SK-MEL-5 (cell line): ENCODE measurements at regions not wholly inside any gene's neighbourhood (a gene's known extent, or its start where the extent isn't known, plus 50 kb on each side); places are given as distances from the start of the nearest gene placed in this dataset.

Experiments
- DNase-seq: peaks from one replicate; pipeline ENCODE4 v3.0.0-alpha.2; 2016; ENCODE audit warnings: low read depth, low spot score
- in situ Hi-C: cut with HindIII; loops from 2 replicates; pipeline ENCODE4 v1.10.0; 2016; ENCODE audit warnings: low sequenced_read_pairs, high pct_unique_total_duplicates, low pct_unique_long_range_greater_than_20kb

DNA sequence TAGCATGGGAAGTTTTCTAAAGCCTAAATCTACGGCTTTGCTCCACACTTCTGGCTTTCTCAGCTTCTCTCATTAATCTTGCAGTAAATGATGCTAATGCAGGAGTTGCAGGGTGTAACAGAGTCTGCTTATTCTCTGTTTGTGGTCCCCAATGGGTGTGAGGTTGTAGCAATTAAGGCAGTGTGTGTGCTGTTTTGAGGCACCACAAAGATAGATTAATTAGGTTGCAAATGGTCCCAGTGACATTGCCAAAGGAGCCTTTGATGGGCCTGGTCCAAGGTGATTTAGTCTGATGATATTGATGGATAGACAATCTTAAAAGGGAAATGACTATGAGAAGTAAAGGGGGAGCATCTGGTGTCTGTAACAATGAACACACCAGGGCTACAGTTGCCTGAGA, 1313.7 kb upstream of the CDH8 start:
- in situ Hi-C loops, result no loop called here
- no peak for DNase-seq

DNA sequence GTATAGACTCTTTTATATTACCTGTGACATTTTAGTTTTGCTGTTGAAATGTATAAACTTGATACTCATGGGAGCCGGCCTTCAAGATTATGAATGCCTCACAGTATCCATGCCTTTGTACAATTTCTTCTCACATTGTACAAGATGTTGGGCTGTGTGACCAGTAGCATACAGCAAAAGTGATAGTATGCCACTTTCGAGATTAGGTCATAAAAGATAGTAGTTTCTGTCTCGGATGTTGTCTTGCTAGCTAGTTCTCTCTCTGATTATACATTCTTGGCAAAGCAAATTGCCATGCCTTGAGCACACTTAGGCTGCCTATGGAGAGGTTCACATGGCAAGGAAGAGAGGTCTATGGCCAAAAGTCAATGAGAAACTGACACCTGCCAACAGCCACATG, 1309.8 kb upstream of the CDH8 start:
- in situ Hi-C loops, result no loop called here
- DNase-seq, result no peak

DNA sequence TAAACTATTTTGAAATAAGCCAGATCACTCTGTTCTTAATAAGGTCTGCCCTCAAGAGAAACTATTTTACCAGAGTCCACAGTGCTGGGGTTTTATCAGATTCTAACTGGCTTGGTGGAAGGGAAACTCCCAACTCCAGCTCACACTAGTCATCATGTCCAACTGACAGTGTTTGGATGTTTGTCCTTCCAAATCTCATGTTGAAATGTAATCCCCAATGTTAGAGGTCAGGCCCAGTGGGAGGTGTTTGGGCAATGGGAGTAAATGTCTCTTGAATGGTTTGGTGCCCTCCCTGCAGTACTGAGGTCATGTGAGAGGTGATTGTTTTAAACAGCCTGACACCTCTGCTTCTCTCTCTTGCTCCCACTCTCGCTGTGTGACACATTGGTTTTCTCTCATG, 1301.0 kb upstream of the CDH8 start:
- no peak for DNase-seq
- in situ Hi-C loops, result no loop called here

DNA sequence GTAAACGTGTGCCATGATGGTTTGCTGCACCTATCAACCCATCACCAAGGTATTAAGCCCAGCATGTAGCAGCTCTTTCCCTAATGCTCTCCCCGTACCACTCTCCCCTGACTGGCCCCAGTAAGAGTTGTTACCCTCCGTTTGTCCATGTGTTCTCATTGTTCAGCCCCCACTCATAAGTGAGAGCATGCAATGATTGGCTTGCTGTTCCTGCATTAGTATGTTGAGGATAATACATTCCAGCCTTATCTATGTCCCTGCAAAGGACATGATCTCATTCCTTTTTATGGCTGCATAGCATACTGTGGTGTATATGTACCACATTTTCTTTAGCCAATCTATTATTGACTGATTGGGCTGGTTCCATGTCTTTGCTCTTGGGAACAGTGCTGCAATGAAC, 1294.9 kb upstream of the CDH8 start:
- DNase-seq, result no peak

DNA sequence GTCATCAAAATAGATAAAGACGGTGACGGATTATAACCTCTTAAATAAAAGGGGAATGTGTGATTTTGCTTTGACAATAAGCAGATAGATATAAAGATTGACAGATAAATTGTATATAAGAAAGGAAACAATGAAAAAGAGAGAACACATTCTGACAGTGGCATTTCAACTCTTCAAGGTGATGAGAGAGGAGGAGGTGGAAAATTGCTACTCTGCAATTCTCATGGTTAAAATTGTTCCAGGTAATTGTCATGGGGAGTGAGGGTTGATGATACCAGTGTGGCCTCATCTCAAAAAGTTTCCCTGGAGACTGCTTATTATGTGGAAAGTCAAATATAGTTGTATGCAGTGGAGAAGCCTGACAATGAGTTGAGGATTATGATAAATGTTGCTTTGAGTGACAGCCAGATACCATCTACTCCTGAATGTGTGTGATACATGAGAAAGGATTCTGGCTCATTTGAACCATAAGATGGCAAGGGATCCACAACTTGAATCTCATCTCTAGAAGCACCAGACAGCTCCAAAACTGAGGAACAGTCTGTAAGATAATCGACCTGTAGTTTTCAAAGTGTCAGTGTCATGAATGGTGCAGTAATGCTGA, 1290.6 kb upstream of the CDH8 start:
- DNase-seq, result no peak
- in situ Hi-C loops, result no loop called here

More for the DNA sequence above, 1294.9 kb upstream of the CDH8 start:
- in situ Hi-C loops, result no loop called here

DNA sequence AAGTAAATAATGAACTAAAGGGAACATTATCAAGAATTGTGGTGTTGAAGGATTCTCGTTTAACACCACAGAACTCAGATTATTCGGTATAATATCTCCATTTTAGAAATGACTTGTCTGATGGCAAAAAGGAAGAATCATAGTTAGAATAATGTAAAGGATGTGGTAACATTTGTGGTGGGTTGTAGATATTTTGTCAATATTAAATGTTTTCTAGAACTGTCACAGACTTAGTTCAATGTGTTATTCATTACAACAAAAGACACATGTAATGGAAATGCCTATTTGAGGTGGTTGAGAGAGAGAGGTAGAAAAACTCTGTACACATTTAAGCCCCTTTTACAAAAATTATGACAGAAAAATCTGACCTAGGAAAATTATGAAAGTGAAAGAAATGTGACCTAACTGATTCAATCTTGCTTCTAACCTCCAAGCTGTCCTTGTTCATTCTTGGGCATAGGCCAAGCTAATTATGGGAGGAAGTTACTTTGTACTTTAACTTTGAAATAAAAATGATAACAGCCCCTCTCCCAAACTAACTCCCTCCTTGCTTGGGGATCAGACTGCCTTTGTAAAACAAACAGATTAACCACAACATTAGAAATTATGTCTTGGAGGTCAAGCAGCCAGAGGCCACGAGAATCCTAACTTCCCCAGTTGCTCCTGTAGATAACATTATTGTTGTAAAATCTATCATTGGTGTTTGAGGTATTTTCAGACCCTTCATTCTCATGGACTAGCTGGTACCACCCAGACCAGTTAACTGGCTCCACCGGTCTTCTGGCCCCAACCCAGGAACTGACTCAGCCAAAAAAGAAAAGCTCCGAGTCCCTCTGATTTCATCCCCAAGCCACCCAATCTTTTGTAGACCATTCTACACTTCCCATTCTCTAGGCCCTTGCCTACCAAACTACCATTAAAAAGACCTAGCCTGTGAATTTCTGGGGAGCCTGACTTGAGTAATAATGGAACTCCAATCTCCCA, 1287.8 kb upstream of the CDH8 start:
- no peak for DNase-seq

DNA sequence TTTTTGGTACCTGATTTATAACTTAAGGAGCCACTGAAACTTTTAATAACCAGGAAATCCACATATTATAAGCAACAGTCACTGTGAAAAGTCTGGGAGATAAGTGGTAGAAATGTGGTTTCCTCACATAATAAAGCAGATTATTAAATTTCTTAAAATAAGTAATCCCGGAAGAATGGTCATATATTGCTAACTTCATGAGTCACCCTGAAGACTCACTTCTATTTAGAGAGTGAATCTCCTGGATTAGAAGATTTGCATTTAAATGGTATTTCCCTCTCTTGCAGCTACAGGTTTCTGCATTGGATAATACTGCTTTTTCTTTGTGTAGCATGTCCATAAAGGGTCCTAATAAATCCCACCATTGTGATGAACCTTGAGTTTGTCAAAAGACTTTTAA, 1286.8 kb upstream of the CDH8 start:
- in situ Hi-C loops, result no loop called here
- no peak for DNase-seq

More for the DNA sequence above, 1287.8 kb upstream of the CDH8 start:
- in situ Hi-C loops, result no loop called here

DNA sequence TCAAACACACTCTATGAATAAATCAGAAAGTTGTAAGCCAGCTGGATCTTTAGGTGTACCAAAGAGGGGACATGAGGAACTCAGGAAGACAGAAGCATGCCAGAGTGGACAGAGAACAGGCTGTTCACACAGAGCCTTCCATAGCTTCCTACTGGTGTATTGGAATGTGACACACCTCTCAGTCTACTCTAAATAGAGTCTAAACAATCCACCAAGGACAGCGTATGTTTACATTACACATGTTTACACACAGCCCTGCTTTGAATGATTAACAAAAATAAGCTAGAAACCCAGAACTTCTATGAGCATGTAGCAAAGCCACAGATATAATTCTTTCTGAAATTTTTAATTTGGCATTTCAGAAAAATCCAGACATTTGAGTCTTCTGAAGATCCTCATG, 1279.0 kb upstream of the CDH8 start:
- DNase-seq, result no peak
- in situ Hi-C loops, result no loop called here

DNA sequence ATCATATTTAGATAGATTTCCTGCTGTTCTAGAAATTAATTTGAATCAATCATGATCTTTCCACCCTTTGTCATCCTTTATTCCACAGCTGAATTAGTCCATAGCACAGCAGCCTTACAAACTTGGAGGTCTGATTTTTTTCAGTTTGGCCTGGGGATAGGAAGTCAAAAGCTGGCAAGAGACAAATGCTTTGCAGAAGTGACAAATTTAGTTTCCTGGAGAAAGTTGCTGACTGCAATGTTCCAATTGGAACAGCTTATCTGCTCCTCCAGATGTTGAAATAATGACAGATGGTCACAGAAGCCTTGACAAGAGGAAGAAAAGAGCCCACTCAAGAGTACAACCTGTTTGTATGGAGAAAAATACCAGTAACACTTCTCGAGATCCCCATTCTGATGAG, 1276.1 kb upstream of the CDH8 start:
- DNase-seq, result no peak
- in situ Hi-C loops, result no loop called here

DNA sequence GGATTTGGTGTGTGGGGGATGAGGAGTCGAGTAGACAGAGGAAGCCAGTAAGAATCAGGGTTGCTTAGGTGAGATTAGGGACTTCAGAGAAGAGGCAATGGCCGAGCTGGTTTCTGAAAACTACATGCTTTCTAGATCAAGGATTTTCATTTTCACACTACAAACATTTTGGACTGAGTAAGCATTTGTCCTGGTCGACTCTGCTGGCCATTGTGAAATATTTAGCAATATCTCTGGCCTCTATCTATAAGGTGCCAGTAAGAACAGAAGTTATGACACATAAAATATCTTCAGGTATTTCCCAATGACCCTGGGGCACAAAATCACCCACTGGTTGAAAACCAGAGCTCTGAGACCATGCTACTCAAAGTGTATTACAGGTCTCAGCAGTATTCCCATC, 1275.1 kb upstream of the CDH8 start:
- in situ Hi-C loops, result no loop called here
- no peak for DNase-seq

DNA sequence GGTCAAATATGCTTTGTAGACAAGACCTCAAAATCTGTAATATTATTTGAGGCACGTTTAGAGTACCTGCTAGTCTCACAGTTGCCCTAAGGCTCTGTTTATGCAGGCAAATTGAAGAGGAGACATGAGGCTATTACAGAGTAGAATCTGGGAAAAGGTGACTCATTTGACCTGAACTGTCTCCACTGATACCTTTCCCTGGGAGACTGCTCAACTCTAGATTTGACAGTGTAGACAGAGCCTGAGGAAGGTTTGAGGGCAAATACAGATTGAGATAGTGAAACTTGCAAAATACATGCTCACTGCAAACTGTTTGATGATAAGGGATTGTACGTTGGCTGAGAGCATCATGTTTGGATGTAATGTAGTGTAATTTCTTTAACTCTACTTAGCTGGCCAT, 1266.6 kb upstream of the CDH8 start:
- DNase-seq, result no peak

DNA sequence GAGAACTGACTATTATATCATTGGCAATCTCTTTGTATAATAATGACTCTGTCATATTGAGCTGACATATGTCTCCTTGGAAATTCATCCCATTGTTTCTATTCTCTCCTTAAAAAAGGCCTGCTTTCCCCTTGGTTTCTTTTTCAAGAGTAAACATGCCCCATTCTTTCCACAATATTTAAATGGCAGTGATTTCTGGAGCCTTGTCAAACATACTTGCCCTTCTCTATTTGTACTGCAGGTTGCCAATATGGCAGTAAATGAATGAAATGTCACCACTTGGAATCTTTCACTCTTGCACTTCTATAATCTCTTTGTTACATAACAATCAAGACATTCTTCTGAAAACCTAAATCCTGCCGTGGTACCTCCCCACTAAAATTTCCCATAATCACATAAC, 1265.1 kb upstream of the CDH8 start:
- no peak for DNase-seq
- in situ Hi-C loops, result no loop called here

More for the DNA sequence above, 1266.6 kb upstream of the CDH8 start:
- in situ Hi-C loops, result no loop called here

DNA sequence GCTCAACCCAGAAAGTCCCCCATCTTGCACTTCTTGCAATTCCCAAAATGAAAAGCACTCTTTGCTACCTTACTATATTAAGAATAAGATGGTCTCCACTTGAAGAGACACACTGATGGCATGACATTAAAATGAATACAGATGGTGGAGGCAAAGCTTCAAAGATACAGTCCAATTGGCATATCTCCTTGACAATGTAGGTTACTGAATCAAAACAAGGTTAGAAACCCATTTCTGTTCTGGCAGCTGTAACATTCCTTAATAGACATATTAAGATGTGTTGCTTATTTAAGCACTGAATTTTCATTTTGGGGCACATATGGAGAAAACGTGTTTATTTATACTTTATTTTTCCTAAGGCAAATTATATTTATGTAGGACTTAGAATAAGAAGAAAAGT, 1262.8 kb upstream of the CDH8 start:
- no peak for DNase-seq
- in situ Hi-C loops, result no loop called here

DNA sequence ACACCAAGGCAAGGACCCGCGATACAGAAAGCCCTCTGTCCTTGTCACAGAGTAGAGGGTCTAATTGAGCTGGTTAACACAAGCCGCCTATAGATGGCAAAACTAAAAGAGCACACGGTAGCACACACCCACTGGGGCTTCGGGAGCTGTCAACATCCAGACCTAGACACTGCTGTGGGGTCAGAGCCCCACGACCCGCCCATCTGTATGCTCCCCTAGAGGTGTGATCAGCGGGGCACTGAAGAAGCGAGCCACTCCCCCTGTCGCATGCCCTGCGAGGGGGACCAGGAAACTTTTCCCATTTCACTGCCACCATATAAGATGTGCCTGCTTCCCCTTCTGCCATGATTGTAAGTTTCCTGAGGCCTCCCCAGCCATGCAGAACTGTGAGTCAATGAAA, 1255.8 kb upstream of the CDH8 start:
- no peak for DNase-seq
- in situ Hi-C loops, result no loop called here

DNA sequence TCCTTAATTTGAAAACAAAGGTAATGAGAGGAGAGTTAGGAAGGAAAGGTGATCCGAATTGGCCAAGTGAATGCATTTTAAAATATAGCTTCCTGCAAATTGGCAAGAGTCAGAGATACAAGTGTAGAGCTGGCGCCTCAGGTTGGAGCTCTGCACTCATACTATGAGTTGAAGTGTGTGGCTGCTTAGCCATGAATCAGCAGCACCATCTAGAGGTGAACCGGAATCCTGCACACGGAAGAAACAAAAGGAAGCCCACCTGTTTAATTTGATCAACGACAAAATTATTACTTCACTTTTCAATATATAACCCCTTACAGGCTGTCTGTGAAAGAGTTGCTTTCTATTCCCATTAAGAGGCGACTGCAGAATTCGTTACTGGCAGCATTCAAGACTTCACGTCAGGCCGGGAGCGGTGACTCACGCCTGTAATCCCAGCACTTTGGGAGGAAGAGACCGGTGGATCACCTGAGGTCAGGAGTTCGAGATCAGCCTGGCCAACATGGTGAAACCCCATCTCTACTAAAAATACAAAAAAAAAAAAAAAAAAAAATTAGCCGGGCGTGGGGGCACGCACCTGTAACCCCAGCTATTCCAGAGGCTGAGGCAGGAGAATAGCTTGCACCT, 1253.7 kb upstream of the CDH8 start:
- in situ Hi-C loops, result no loop called here
- peak; percentile 62 for DNase-seq

DNA sequence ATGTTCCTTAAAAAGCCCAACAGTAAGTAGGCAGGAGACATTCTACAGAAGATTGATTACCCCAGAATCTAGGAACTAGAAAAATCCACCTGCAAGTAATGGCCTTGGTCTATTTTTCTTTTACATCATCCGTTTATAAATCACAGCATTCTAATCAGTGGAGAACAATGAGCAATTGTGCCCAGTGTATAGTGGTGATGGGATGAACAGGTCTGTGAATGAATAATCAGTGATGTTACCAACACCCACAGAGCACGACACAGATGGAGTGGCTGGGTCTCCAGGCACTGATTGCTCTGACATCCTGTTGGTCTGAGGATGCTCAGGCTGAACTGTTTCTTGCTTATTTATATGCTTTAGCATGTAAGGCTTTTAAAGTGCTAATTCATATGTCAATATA, 1251.2 kb upstream of the CDH8 start:
- DNase-seq, result no peak
- in situ Hi-C loops, result no loop called here

DNA sequence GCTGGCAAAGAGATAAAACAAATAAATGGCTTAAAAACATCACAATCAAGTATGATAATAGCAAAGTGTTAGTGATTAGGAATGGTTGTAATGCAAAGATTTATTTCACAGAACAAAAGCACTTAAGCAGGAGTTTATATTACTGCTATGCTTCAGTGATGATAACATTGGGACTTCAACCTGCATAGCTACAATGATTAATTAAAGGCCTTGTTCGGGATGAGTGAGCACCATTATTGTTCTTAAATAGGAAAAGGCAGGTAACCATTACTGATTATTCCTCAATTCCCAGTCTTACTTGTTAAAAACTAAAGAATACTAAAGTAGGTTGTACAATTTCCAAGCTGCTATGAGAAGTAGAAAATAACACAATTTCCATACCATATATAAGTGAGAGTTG, 1247.5 kb upstream of the CDH8 start:
- DNase-seq, result no peak
- in situ Hi-C loops, result no loop called here

DNA sequence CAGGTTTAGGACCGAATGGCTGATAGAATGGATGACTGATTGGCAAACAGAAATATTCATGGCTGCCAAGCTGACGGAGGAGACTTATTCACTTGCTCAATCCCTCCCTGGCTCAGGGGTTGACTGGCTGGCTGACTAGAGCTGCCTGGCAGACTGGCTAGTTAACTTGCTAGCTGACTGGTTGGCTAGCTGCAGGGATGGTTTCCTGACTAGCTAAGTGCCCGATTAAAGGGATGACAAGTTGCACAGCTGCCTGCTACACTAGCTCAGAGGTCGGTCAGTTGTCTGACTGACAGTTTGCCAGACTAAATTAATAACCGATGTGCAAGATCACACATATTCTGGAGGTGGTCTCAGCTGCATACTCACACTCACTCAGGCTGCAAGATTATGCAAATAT, 1208.4 kb upstream of the CDH8 start:
- in situ Hi-C loops, result no loop called here
- DNase-seq, result no peak
